Mammary epithelial cell (primary cell): ENCODE measurements at regions not wholly inside any gene's neighbourhood (a gene's known extent, or its start where the extent isn't known, plus 50 kb on each side); places are given as distances from the start of the nearest gene placed in this dataset.

Experiments
- EZH2 ChIP-seq: IDR thresholded peaks from 2 replicates; pipeline ENCODE4 v1.6.1; 2012; ENCODE audit warnings: low read length, inconsistent platforms, borderline replicate concordance
- TF ChIP-seq, protein P1 (sequence below), 2 donors: IDR thresholded peaks in 1 of 2; conservative IDR thresholded peaks in 1 of 2; 2 replicates each; pipeline ENCODE4 v1.5.1; 2011 to 2012; ENCODE audit warnings: inconsistent platforms in 2 of 2, low read length in 2 of 2, mild to moderate bottlenecking in 2 of 2, control low read depth in 1 of 2, low read depth in 1 of 2; ENCODE audit not compliant: insufficient read depth in 1 of 2; ENCODE audit errors: extremely low read depth in 1 of 2

DNA sequence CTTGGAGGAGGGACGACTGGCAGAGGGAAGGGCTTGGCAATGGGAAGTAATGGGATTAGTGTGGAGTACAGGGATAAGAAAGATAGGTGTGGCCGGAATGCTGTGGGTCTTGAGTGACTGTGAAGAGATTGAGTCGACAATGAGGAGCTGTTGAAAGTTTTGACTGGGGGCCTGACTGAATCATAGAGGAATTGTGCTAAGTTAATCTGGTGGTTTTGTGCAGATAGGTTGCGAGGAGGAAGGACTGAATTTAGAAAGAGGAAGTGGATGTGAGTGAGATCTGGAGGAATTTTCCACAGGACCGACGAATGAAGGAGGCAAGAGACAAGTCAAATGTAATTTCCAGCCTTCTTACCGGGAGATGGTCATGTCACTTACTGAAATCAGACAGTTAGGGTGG, 143.9 kb upstream of the RALGAPA2 start:
- TF ChIP-seq EZH2: no peak
- TF ChIP-seq, protein P1, sequence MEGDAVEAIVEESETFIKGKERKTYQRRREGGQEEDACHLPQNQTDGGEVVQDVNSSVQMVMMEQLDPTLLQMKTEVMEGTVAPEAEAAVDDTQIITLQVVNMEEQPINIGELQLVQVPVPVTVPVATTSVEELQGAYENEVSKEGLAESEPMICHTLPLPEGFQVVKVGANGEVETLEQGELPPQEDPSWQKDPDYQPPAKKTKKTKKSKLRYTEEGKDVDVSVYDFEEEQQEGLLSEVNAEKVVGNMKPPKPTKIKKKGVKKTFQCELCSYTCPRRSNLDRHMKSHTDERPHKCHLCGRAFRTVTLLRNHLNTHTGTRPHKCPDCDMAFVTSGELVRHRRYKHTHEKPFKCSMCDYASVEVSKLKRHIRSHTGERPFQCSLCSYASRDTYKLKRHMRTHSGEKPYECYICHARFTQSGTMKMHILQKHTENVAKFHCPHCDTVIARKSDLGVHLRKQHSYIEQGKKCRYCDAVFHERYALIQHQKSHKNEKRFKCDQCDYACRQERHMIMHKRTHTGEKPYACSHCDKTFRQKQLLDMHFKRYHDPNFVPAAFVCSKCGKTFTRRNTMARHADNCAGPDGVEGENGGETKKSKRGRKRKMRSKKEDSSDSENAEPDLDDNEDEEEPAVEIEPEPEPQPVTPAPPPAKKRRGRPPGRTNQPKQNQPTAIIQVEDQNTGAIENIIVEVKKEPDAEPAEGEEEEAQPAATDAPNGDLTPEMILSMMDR (conservative IDR thresholded peaks at IDR 0.05 in 1 of 2, IDR thresholded peaks at IDR 0.05 in 1 of 2; ENCODE audit: extremely low read depth in 1 of 2, insufficient read depth in 1 of 2, low read depth in 1 of 2, low read length in 2 of 2): no peak
